ENCODE measurements at regions not wholly inside any gene's neighbourhood (a gene's known extent, or its start where the extent isn't known, plus 50 kb on each side); places are given as distances from the start of the nearest gene placed in this dataset.

- TF ChIP-seq, protein P1, sequence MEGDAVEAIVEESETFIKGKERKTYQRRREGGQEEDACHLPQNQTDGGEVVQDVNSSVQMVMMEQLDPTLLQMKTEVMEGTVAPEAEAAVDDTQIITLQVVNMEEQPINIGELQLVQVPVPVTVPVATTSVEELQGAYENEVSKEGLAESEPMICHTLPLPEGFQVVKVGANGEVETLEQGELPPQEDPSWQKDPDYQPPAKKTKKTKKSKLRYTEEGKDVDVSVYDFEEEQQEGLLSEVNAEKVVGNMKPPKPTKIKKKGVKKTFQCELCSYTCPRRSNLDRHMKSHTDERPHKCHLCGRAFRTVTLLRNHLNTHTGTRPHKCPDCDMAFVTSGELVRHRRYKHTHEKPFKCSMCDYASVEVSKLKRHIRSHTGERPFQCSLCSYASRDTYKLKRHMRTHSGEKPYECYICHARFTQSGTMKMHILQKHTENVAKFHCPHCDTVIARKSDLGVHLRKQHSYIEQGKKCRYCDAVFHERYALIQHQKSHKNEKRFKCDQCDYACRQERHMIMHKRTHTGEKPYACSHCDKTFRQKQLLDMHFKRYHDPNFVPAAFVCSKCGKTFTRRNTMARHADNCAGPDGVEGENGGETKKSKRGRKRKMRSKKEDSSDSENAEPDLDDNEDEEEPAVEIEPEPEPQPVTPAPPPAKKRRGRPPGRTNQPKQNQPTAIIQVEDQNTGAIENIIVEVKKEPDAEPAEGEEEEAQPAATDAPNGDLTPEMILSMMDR (IDR thresholded peaks at IDR 0.05; ENCODE audit: low read depth, low read length), result no peak
- no peak for TF ChIP-seq POLR2A (IDR thresholded peaks at IDR 0.05; ENCODE audit: extremely low read depth, insufficient read length)
Observed at GRCh38 chr11:27868226-27868625, 168.0 kb upstream of the BDNF start.

Measured in NB4 (cell line).